A673 (cell line): ENCODE measurements at regions not wholly inside any gene's neighbourhood (a gene's known extent, or its start where the extent isn't known, plus 50 kb on each side); places are given as distances from the start of the nearest gene placed in this dataset.
"Not testable (repeated sequence)": the region's sequence is repeated elsewhere in the genome, so short reads cannot be mapped to it uniquely, and the experiment has no call there.

Source experiments
- BruUV-seq: library from RNA; stranded (reverse); fragments of 400-500 nt; replicated peaks from 2 replicates; lab custom pipeline; 2021; lab: Mats Ljungman, UMichigan
- CTCF ChIA-PET: fragments of 300-600 bp; sonication (Branson Sonifier 250); formaldehyde crosslinking; loops from one replicate; lab custom pipeline; 2022; ENCODE audit warnings: antibody characterized with exemption; lab: Charles Lee
- POLR2A ChIA-PET: fragments of 300-600 bp; sonication (Branson Sonifier 250); formaldehyde crosslinking; loops from one replicate; lab custom pipeline; 2022; ENCODE audit warnings: antibody characterized with exemption; ENCODE audit not compliant: low non-redundant PET; lab: Charles Lee
- DNase-seq: peaks from one replicate; pipeline ENCODE4 v3.0.0-alpha.2; 2015; ENCODE audit warnings: low spot score
- H3K27ac ChIP-seq: fragments of 200-600 bp; sonication (generic); 2 replicates; pipeline ENCODE4 v1.5.1; 2016; ENCODE audit warnings: mixed run types, low read depth, mild to moderate bottlenecking, mixed read lengths, antibody characterized with exemption, low read length; ENCODE audit not compliant: poor library complexity, severe bottlenecking
- H3K27me3 ChIP-seq: fragments of 200-600 bp; sonication (generic); replicated peaks from 2 replicates; pipeline ENCODE4 v1.6.1; 2017; ENCODE audit warnings: mixed run types, low read depth, mild to moderate bottlenecking, mixed read lengths, antibody characterized with exemption, low read length; ENCODE audit not compliant: insufficient read depth, poor library complexity
- H3K36me3 ChIP-seq: fragments of 200-600 bp; sonication (generic); 2 replicates; pipeline ENCODE4 v1.6.1; 2016; ENCODE audit warnings: mixed run types, mild to moderate bottlenecking, mixed read lengths, antibody characterized with exemption, low read length; ENCODE audit not compliant: insufficient read depth, poor library complexity, severe bottlenecking
- H3K4me1 ChIP-seq: fragments of 200-600 bp; sonication (generic); 2 replicates; pipeline ENCODE4 v1.6.1; 2017; ENCODE audit warnings: mixed run types, mild to moderate bottlenecking, mixed read lengths, antibody characterized with exemption, low read length; ENCODE audit not compliant: insufficient read depth, poor library complexity, severe bottlenecking
- H3K4me3 ChIP-seq: fragments of 200-600 bp; sonication (generic); 2 replicates; pipeline ENCODE4 v1.5.1; 2016; ENCODE audit warnings: low read depth, mixed run types, mild to moderate bottlenecking, mixed read lengths, low read length; ENCODE audit not compliant: poor library complexity, severe bottlenecking
- H3K9me3 ChIP-seq: fragments of 200-600 bp; sonication (generic); 2 replicates; pipeline ENCODE4 v1.6.1; 2016; ENCODE audit warnings: mixed run types, low read depth, mild to moderate bottlenecking, mixed read lengths, antibody characterized with exemption, low read length; ENCODE audit not compliant: poor library complexity, severe bottlenecking
- EZH2 ChIP-seq: fragments of 200-600 bp; sonication (generic); IDR thresholded peaks from 2 replicates; pipeline ENCODE4 v1.6.1; 2017; ENCODE audit warnings: borderline replicate concordance, low read depth, mild to moderate bottlenecking, mixed read lengths, antibody characterized with exemption, low read length; ENCODE audit not compliant: poor library complexity, severe bottlenecking
- intact Hi-C: fragments of 100-400 bp; cut with micrococcal nuclease; formaldehyde crosslinking; loops from one replicate; pipeline ENCODE4 v1.10.0; 2022; ENCODE audit not compliant: unreplicated experiment
- TF ChIP-seq, protein P1 (sequence below): fragments of 300-800, 200-600 bp; sonication (generic); conservative IDR thresholded peaks from 2 replicates; pipeline ENCODE4 v1.5.1; 2017; ENCODE audit warnings: low read depth, mild to moderate bottlenecking, antibody characterized with exemption, low read length, moderate library complexity, mixed read lengths

- no peaks in the 10 kb centered on the region for H3K36me3 ChIP-seq
- H3K27me3 ChIP-seq: no peaks in the 10 kb centered on the region
- ChIA-PET POLR2A (no interaction called here), CTCF (no interaction called here)
- H3K4me1 ChIP-seq: peaks cover 4% of the 10 kb centered on the region
- DNase-seq: no peak
- no peaks in the 10 kb centered on the region for H3K9me3 ChIP-seq
- H3K4me3 ChIP-seq: no peak overlapping the region
- intact Hi-C loops: no loop called here
- no TSS peak for BruUV-seq
- no peak overlapping the region for H3K27ac ChIP-seq
- no peak for TF ChIP-seq EZH2
- TF ChIP-seq, protein P1, sequence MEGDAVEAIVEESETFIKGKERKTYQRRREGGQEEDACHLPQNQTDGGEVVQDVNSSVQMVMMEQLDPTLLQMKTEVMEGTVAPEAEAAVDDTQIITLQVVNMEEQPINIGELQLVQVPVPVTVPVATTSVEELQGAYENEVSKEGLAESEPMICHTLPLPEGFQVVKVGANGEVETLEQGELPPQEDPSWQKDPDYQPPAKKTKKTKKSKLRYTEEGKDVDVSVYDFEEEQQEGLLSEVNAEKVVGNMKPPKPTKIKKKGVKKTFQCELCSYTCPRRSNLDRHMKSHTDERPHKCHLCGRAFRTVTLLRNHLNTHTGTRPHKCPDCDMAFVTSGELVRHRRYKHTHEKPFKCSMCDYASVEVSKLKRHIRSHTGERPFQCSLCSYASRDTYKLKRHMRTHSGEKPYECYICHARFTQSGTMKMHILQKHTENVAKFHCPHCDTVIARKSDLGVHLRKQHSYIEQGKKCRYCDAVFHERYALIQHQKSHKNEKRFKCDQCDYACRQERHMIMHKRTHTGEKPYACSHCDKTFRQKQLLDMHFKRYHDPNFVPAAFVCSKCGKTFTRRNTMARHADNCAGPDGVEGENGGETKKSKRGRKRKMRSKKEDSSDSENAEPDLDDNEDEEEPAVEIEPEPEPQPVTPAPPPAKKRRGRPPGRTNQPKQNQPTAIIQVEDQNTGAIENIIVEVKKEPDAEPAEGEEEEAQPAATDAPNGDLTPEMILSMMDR: no peak
Measured at GRCh38 chr18:10252494-10252893, 201.9 kb upstream of the APCDD1 start.

- no peaks in the 10 kb centered on the region for H3K27me3 ChIP-seq
- no peaks in the 10 kb centered on the region for H3K36me3 ChIP-seq
- TF ChIP-seq, protein P1: no peak
- TF ChIP-seq EZH2: no peak
- intact Hi-C loops: no loop called here
- H3K4me1 ChIP-seq: peaks cover 4% of the 10 kb centered on the region
- DNase-seq: peak; percentile 21
- ChIA-PET CTCF (no interaction called here), POLR2A (no interaction called here)
- H3K9me3 ChIP-seq: no peaks in the 10 kb centered on the region
- no peak overlapping the region for H3K4me3 ChIP-seq
- H3K27ac ChIP-seq: no peak overlapping the region
- no TSS peak for BruUV-seq
Measured at GRCh38 chr18:10252952-10253705, 201.3 kb upstream of the APCDD1 start.

DNA sequence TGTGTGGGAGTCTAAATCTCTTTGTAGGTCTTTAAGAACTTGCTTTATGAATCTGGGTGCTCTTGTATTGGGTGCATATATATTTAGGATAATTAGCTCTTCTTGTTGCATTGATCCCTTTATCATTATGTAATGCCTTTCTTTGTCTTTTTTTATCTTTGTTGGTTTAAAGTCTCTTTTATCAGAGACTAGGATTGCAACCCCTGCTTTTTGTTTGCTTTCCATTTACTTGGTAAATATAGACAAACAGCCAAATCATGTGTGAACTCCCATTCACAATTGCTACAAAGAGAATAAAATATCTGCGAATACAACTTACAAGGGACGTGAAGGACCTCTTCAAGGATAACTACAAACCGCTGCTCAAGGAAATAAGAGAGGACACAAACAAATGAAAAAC is 198.2 kb upstream of the APCDD1 start:
- POLR2A ChIA-PET, H3K27ac ChIP-seq, intact Hi-C loops, H3K9me3 ChIP-seq, BruUV-seq, H3K4me3 ChIP-seq, H3K36me3 ChIP-seq, H3K27me3 ChIP-seq, DNase-seq, H3K4me1 ChIP-seq, CTCF ChIA-PET: not testable (repeated sequence)

DNA sequence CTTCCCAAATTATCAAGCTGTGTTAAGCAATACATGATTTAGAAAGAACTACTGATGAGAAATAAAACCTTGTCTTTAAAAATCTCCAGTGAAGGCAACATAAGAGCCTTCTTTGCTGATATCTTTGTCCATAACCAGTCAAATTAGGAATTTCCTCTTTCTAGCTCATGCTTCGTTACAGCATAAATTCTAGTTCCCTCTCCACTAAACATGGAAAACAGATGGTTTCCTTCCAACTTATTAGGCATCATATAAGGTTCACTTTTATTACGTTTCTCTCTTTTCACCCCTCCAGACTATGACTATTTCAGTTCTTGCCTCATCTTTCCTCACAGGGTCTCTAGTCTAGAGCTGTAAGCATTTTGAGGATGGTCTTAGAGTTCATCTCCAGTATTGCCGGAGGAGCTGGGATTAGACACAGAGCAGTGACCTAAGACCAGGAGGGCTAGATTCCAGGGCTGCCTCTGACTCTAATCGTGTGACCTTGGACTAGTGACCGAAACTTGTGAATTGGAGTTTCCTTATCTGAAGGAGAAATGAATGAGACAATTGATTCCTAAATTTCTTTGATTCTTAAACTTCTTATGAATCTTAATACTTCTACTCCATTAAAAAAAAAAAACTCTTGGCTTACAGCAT is 195.5 kb upstream of the APCDD1 start:
- H3K9me3 ChIP-seq: no peaks in the 10 kb centered on the region
- intact Hi-C loops: no loop called here
- H3K27ac ChIP-seq: no peak overlapping the region
- ChIA-PET POLR2A (no interaction called here), CTCF (no interaction called here)
- no peaks in the 10 kb centered on the region for H3K27me3 ChIP-seq
- no TSS peak for BruUV-seq
- no peaks in the 10 kb centered on the region for H3K4me1 ChIP-seq
- TF ChIP-seq, protein P1: no peak
- TF ChIP-seq EZH2: no peak
- no peak overlapping the region for H3K4me3 ChIP-seq
- no peak for DNase-seq
- H3K36me3 ChIP-seq: no peaks in the 10 kb centered on the region
